ENCODE measurements at regions not wholly inside any gene's neighbourhood (a gene's known extent, or its start where the extent isn't known, plus 50 kb on each side); places are given as distances from the start of the nearest gene placed in this dataset.
"Not testable (repeated sequence)": the region's sequence is repeated elsewhere in the genome, so short reads cannot be mapped to it uniquely, and the experiment has no call there.

GRCh38 chr12:47408171-47408871 is 297.5 kb downstream of the RPAP3 start:
- no peak for DNase-seq

DNA sequence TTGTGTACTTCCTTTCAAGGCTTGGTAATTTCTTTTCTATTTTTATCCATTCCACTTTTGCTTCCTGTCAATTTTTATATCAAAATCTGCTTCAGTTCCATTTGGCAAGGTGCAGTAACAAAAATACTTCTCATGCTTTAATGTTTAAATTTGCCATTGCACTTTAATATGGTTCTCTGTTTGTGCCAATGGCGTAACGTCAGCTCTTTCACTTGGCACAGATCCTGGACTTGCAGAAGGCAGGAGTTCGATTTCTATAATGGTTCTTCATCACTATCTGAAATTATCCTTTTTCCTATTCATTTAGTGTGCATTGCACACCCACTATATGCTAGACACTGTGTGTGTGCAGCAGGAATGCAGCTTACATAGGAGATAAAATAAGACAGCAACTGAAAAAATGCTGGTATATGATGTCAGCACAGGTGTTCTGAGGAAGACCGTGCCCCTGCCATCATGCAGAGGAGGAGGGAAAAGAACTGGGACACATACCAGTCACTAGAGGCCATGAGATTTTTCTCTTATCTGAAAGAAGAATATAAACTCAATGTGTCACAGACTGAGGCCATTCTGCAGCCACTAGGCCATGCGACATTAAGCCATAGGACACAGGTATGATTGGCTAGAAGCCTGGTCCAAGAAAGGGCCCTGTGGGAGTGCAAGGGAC is 298.2 kb downstream of the RPAP3 start:
- DNase-seq, result no peak

DNA sequence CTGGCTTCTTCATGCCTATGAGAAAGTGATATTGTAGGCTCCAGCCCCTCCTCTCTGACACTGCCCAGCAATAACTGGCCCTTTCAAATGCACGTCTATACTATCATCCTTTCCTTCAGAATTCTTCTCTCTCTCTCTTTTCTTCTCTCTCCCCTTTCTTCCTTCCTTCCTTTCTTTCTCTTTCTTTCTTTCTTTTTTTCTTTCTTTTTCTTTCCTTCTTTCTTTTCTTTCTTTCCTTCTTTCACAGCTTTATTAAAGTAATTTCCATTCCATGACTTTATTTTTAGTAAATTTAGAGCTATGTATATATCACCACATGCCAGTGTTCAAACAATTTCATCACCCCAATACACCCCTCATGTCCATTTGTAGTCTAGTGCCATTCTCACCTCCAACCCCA is 302.1 kb downstream of the RPAP3 start:
- DNase-seq, result no peak

DNA sequence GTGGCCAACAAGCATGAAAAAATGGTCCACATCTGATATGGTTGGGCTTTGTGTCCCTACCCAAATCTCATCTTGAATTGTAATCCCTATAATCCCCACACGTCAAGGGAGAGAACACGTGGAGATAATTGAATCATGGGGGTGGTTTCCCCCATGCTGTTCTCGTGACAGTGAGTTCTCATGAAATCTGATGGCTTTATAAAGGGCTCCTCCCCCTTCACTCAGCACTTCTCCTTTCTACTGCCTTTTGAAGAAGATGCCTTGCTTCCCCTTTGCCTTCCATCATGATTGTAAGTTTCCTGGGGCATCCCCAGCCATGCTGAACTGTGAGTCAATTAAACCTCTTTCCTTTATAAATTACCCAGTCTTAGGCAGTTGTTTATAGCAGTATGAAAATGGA is 304.6 kb downstream of the RPAP3 start:
- DNase-seq, result not testable (repeated sequence)

GRCh38 chr12:47400266-47400665 is 305.6 kb downstream of the RPAP3 start:
- DNase-seq, result no peak

- DNase-seq, result peak; percentile 35
Measured at GRCh38 chr12:47397664-47398281, 308.1 kb downstream of the RPAP3 start.

DNA sequence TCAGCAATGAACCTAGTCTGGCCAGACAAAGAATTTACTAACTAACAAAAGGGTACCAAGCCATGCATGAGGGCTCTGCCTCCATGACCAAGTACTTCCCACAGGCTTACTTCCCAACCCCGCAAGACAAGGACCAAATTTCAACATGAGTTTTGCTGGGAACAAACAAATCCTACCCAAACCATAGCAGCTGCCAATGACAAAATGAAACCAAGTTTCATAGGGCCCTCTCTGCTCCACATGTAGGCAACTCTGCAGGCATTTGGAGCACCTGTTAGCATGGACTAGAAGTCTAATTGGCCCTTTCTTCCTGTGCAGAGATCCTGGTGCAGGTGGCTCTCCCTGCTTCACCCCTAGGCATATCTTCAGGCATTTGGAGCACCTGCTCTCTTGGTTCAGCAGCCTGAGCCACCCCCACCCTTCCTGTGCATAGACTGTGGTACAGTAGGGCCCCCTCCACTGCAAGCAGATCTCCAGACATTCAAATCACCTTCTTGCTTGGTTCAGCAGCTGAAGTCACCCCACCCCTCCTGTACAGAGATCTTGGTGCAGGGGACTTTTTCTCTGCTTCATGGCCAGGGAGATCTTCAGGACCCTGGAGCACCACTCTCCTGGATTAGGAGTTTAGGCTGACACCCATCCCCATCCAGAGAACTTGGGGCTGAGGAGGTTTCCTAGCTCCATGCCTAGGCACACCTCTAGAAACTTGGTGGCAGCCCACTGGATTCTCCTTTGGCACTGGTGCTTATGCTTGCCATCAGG is 308.7 kb downstream of the RPAP3 start:
- no peak for DNase-seq

GRCh38 chr12:47394070-47394469 is 311.8 kb downstream of the RPAP3 start:
- DNase-seq, result no peak

GRCh38 chr12:47393403-47393790 is 312.4 kb downstream of the RPAP3 start:
- no peak for DNase-seq

- DNase-seq, result no peak
Measured at GRCh38 chr12:47391566-47391965, 311.8 kb upstream of the AMIGO2 start.

DNA sequence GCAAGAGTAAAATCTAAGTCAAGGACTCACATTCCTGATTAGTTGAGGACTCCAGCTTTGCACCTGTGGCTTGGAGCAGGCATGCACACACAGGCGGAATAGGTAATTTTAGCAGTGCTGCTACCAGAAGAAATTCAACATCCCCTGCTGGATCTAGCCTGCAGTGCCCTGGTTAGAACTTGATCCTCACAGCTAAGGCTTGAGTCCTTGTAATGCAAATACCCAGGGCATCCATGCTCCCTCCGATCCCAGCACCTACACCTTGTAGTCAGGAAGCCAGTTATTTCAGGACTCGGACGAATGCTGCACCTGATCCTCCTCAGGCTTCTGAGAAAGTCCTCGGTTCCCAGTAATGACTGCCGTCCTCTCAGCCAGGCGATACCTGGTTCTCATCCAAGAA is 309.0 kb upstream of the AMIGO2 start:
- DNase-seq, result no peak

DNA sequence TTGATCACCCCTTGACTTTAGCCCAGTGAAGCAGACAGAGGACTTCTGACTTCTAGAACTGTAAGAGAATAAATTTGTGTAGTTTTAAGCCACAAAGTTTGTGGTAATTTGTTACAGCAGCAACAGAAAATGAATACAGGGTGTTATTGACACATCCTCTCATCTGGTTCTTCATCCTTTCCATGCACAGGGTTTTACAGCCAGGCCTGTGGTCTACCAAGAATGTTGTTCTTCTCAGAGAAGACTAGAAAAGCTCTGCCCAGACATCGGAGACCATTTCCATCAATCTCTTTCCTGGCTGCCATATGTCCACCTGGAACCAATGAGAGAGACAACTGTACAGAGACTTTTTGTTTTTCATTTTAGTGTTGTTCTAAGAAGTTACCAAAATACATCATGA is 308.2 kb upstream of the AMIGO2 start:
- no peak for DNase-seq

- DNase-seq, result no peak
Measured at GRCh38 chr12:47385653-47386052, 305.9 kb upstream of the AMIGO2 start.

DNA sequence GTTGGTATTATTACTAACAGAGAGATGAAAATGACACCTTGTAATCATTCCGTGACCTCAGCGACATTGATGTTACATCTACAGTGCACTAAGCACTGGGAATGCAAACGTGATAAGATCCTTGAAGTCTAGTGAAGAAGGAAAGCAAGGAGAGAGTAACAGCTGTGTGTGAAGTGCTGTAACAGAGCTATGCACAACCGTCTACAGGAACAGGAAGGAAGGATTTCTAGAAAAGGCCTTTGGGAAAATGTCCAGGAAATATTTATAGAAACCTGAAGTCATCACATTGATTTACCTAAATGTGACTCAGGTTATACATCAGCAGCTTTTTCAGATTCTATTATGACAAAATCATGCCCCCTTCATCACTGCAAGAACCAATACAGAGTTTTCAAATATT is 304.2 kb upstream of the AMIGO2 start:
- no peak for DNase-seq

- DNase-seq, result no peak
Measured at GRCh38 chr12:47382305-47382704, 302.5 kb upstream of the AMIGO2 start.

GRCh38 chr12:47378907-47379306 is 299.1 kb upstream of the AMIGO2 start:
- no peak for DNase-seq

DNA sequence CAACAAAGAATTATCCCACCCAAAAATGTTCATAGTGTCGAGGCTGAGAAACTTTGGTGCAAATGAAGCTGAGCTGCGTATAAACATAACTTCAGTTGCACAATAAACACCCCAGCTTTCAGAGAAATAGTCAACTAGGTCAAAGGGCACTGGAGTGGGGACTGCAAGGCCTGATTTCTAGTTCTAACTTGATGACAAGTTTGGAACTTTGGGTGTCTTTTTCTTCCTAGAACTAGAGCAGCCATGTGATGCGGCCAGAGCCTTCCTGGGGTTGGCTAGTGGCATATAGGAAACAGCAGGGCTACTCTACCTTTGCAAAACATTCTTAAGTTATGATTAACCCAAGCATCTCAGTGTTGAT is 298.4 kb upstream of the AMIGO2 start:
- no peak for DNase-seq

GRCh38 chr12:47377414-47378221 is 297.9 kb upstream of the AMIGO2 start:
- DNase-seq, result no peak

- DNase-seq, result no peak
Measured at GRCh38 chr12:47376927-47377326, 297.2 kb upstream of the AMIGO2 start.

- no peak for DNase-seq
Measured at GRCh38 chr12:47373554-47374150, 293.9 kb upstream of the AMIGO2 start.

DNA sequence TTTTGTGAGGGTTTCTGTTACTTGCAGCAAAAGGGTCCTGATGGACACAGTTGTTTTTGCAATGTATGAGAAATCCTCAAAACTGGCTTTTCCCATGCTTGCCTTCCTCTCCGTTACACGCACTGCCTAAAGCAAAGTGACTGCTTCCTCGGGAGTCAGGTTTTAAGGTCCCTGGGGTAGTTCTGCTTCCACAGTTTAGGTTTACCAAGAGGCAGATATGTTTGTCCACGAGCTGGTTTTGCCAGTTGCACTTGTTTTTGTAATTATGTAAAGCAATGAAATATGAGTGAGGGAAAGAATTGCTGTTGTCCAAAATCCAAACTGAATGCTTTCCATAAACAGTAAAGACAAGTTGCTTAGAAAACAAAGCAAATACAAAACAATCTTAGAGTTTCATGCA is 290.7 kb upstream of the AMIGO2 start:
- DNase-seq, result no peak

DNA sequence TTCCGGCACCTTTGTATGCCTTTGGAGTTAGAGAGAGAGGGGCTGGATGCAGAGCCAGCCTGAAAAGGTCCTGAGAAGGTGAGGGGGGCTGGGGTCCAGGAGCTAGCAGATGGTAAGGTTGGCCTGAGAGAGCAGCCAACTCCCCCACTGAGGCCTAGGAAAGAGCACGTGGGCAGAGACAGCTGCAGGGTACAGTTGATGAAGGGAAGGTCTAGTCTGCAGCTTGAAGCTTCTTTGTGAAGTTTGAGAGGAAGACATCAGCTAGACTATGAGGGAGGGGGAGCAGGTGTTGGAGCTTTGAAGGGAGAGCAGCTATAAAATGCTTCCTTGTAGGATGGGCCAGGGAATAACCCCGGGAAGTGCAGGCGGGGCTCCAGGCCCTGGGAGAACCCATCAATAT is 289.3 kb upstream of the AMIGO2 start:
- no peak for DNase-seq
